ENCODE measurements at regions not wholly inside any gene's neighbourhood (a gene's known extent, or its start where the extent isn't known, plus 50 kb on each side); places are given as distances from the start of the nearest gene placed in this dataset.

GRCh38 chr3:87413814-87414213 lies 137.4 kb upstream of the POU1F1 start:
- TF ChIP-seq CTCF (IDR thresholded peaks at IDR 0.05; ENCODE audit: poor library complexity, severe bottlenecking) (no peak), POLR2AphosphoS5 (IDR thresholded peaks at IDR 0.05) (no peak), RAD21 (conservative IDR thresholded peaks at IDR 0.05) (no peak)

All from neural cell (in vitro differentiated cells).